Endothelial cell of umbilical vein (primary cell): ENCODE measurements at regions not wholly inside any gene's neighbourhood (a gene's known extent, or its start where the extent isn't known, plus 50 kb on each side); places are given as distances from the start of the nearest gene placed in this dataset.

Source experiments
- BruUV-seq: library from RNA; stranded (reverse); fragments of 400-500 nt; replicated peaks from 2 replicates; lab custom pipeline; 2021; lab: Mats Ljungman, UMichigan
- CTCF ChIA-PET: fragments of 300-600, 350-600 bp; sonication (Branson Sonifier 250); formaldehyde crosslinking; loops from one replicate; lab custom pipeline; 2021; ENCODE audit warnings: antibody characterized with exemption, inconsistent platforms; lab: Charles Lee
- POLR2A ChIA-PET: fragments of 300-600, 350-600 bp; sonication (Branson Sonifier 250); formaldehyde crosslinking; loops from one replicate; lab custom pipeline; 2021; ENCODE audit warnings: antibody characterized with exemption, inconsistent platforms; lab: Charles Lee
- DNase-seq: peaks from one replicate; pipeline ENCODE4 v3.0.0-alpha.2; 2011; ENCODE audit warnings: low read depth, low spot score
- FAIRE-seq: peaks from 2 replicates; lab custom pipeline; 2011; peaks lifted over from hg19 to GRCh38; lab: Jason Lieb, UNC
- H2AFZ ChIP-seq: 2 replicates; pipeline ENCODE4 v1.6.0; 2012; ENCODE audit warnings: low read depth, low read length, control low read depth, inconsistent platforms
- H3K27ac ChIP-seq: 2 replicates; pipeline ENCODE4 v1.5.1; 2011; ENCODE audit warnings: low read depth, mild to moderate bottlenecking, control low read depth, low read length, moderate library complexity; ENCODE audit not compliant: insufficient read depth
- H3K27me3 ChIP-seq, 2 experiments: 2 replicates each; pipeline versions ENCODE4 v1.6.0 to v1.6.1; 2011; ENCODE audit warnings: low read length in 2 of 2, mixed read lengths in 1 of 2; ENCODE audit not compliant: control insufficient read depth in 2 of 2, insufficient read depth in 2 of 2
- H3K36me3 ChIP-seq, 2 experiments: 2 replicates in 1 of 2; 3 replicates in 1 of 2; pipeline ENCODE4 v1.5.1; 2011; ENCODE audit warnings: low read length in 2 of 2, mild to moderate bottlenecking in 1 of 2, moderate library complexity in 1 of 2; ENCODE audit not compliant: control insufficient read depth in 2 of 2, insufficient read depth in 2 of 2; ENCODE audit errors: extremely low read depth in 1 of 2
- H3K4me1 ChIP-seq: 3 replicates; pipeline ENCODE4 v1.5.1; 2011; ENCODE audit warnings: mild to moderate bottlenecking, low read length; ENCODE audit not compliant: control insufficient read depth, insufficient read depth; ENCODE audit errors: extremely low read depth
- H3K4me2 ChIP-seq: 2 replicates; pipeline ENCODE4 v1.6.1; 2011; ENCODE audit warnings: low read length, control low read depth, mixed read lengths; ENCODE audit not compliant: insufficient read depth
- H3K4me3 ChIP-seq, 3 experiments: fragments of 200-600 bp in 1 of 3; sonication (generic), shearing (Covaris generic) in 1 of 3; replicated peaks in 1 of 3; 2 replicates each; pipeline ENCODE4 v1.5.1; 2011 to 2016; ENCODE audit warnings: control low read depth in 3 of 3, low read length in 3 of 3, mild to moderate bottlenecking in 2 of 3, inconsistent platforms in 1 of 3, low read depth in 1 of 3, moderate library complexity in 1 of 3; ENCODE audit not compliant: insufficient read depth in 1 of 3
- H3K79me2 ChIP-seq: 2 replicates; pipeline ENCODE4 v1.6.0; 2012; ENCODE audit warnings: low read length, inconsistent platforms; ENCODE audit not compliant: control insufficient read depth, insufficient read depth
- H3K9ac ChIP-seq: replicated peaks from 2 replicates; pipeline ENCODE3; 2011; ENCODE audit warnings: low read length, control low read depth; ENCODE audit not compliant: insufficient read depth; ENCODE audit errors: extremely low read depth
- H3K9me1 ChIP-seq: replicated peaks from 3 replicates; pipeline ENCODE4 v1.6.0; 2011; ENCODE audit warnings: mild to moderate bottlenecking, low read length; ENCODE audit not compliant: control insufficient read depth, insufficient read depth; ENCODE audit errors: extremely low read depth
- H3K9me3 ChIP-seq: replicated peaks from 2 replicates; pipeline ENCODE4 v1.5.1; 2012; ENCODE audit warnings: low read length, inconsistent platforms; ENCODE audit not compliant: control insufficient read depth, insufficient read depth
- H4K20me1 ChIP-seq: replicated peaks from 2 replicates; pipeline ENCODE3; 2011; ENCODE audit warnings: mild to moderate bottlenecking, low read length; ENCODE audit not compliant: control insufficient read depth, insufficient read depth; ENCODE audit errors: extremely low read depth
- CTCF ChIP-seq, 2 donors: IDR thresholded peaks; 1 replicate in 1 of 2; 2 replicates in 1 of 2; pipeline ENCODE4 v1.5.1; 2011; ENCODE audit warnings: low read length in 2 of 2, mild to moderate bottlenecking in 2 of 2, moderate library complexity in 2 of 2, control low read depth in 1 of 2, inconsistent platforms in 1 of 2, low read depth in 1 of 2; ENCODE audit not compliant: insufficient read depth in 1 of 2; ENCODE audit errors: extremely low read depth in 1 of 2
- EZH2 ChIP-seq: IDR thresholded peaks from 2 replicates; pipeline ENCODE4 v1.6.1; 2012; ENCODE audit warnings: borderline replicate concordance, low read depth, mild to moderate bottlenecking, moderate library complexity, low read length, inconsistent platforms; ENCODE audit not compliant: severe bottlenecking
- FOS ChIP-seq: IDR thresholded peaks from 2 replicates; pipeline ENCODE4 v1.6.1; 2011; ENCODE audit warnings: mild to moderate bottlenecking, low read length, moderate library complexity, borderline replicate concordance; ENCODE audit not compliant: insufficient read depth
- GATA2 ChIP-seq: IDR thresholded peaks from 2 replicates; pipeline ENCODE4 v1.7.0; 2011; ENCODE audit warnings: low read depth, mild to moderate bottlenecking, moderate library complexity, mixed read lengths, low read length; ENCODE audit not compliant: insufficient read length, insufficient read depth
- JUN ChIP-seq: IDR thresholded peaks from 2 replicates; pipeline ENCODE4 v1.6.1; 2011; ENCODE audit warnings: borderline replicate concordance, low read depth; ENCODE audit not compliant: insufficient read length, insufficient read depth
- MAX ChIP-seq: IDR thresholded peaks from 2 replicates; pipeline ENCODE4 v1.6.1; 2011; ENCODE audit not compliant: insufficient read depth, insufficient read length
- MYC ChIP-seq: IDR thresholded peaks from one replicate; pipeline ENCODE4 v1.6.1; 2011; ENCODE audit warnings: mild to moderate bottlenecking, low read depth, low read length
- POLR2A ChIP-seq: IDR thresholded peaks from 2 replicates; pipeline ENCODE4 v1.6.1; 2012; ENCODE audit warnings: low read depth, mild to moderate bottlenecking, control low read depth, low read length
- POLR2AphosphoS5 ChIP-seq: IDR thresholded peaks from 2 replicates; pipeline ENCODE4 v1.6.1; 2012; ENCODE audit warnings: low read depth, mild to moderate bottlenecking, control low read depth, low read length, moderate library complexity; ENCODE audit not compliant: insufficient read depth
- dilution Hi-C: fragments of 300-500 bp; cut with MboI; formaldehyde crosslinking; loops from one replicate; pipeline ENCODE4 v1.15.0; 2019; ENCODE audit warnings: low sequenced_read_pairs; ENCODE audit not compliant: extremely low pct_ligation_motif_present
- intact Hi-C: fragments of 100-400 bp; cut with micrococcal nuclease; formaldehyde crosslinking; loops from one replicate; pipeline ENCODE4 v1.10.0; 2022

DNA sequence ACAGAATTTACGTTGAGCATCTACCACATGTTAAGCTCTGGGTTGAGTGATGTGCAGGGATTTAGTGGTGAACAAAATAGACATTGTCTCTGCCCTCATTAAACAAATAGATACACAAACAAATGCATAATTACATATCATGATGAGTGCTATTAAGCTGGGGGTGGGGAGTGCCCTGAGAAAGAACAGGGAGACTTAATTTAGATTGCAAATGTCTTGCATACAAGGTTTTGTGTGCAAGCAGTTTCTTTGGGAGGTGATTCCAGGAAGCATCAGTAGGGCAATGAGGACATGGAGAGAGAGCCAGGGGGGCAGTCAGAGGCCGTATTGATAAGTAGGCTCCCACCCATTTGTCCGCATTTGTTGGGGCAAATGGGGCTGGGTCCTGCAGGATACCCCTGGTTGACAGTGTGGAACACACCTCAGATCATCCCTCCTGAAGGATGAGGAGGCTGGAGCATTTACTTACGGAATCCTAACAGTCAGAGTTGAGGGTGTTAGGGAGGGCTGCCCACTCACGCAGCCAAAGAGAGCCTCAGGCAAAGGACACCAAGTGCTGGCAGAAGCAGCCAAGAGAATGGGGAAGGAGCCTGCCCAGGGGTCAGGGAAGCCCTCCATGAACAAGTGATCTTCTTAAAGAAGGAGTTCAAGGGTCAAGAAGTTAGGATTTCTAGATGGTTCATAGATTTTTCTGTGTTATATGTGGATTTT, 245.9 kb downstream of the BCOR start:
- no peak overlapping the region for H3K4me3 ChIP-seq
- ChIA-PET POLR2A (no interaction called here), CTCF (interaction anchor here (1.4 kb wide), 1 partner anchor 121 kb away, joined by 3 read pairs; no protein-coding TSS in a partner anchor)
- H2AFZ ChIP-seq = no peak overlapping the region
- peaks cover 19% of the 10 kb centered on the region for H3K4me1 ChIP-seq
- intact Hi-C loops (no loop called here), dilution Hi-C loops (no loop called here)
- DNase-seq = no peak
- no peak overlapping the region for H3K4me2 ChIP-seq
- no peaks in the 10 kb centered on the region for H3K9me3 ChIP-seq
- FAIRE-seq = no peak
- TF ChIP-seq POLR2A (no peak), EZH2 (no peak), MYC (no peak), CTCF (IDR thresholded peaks at IDR 0.05; ENCODE audit: extremely low read depth in 1 of 2, insufficient read depth in 1 of 2, low read depth in 1 of 2, low read length in 2 of 2) (no peak), POLR2AphosphoS5 (no peak), JUN (no peak), MAX (no peak), FOS (no peak), GATA2 (no peak)
- no peaks in the 10 kb centered on the region for H3K27me3 ChIP-seq
- H4K20me1 ChIP-seq = no peaks in the 10 kb centered on the region
- BruUV-seq = no TSS peak
- no peaks in the 10 kb centered on the region for H3K36me3 ChIP-seq
- H3K79me2 ChIP-seq = no peaks in the 10 kb centered on the region
- H3K27ac ChIP-seq = no peak overlapping the region
- H3K9me1 ChIP-seq = no peaks in the 10 kb centered on the region
- H3K9ac ChIP-seq = no peak overlapping the region
